ENCODE measurements at regions not wholly inside any gene's neighbourhood (a gene's known extent, or its start where the extent isn't known, plus 50 kb on each side); places are given as distances from the start of the nearest gene placed in this dataset.

GRCh38 chr2:147110962-147111361 is 733.9 kb upstream of the ACVR2A start:
- no peaks in the 10 kb centered on the region for H3F3A ChIP-seq (ENCODE audit: insufficient read depth, low read depth)
- H3K27me3 ChIP-seq (ENCODE audit: insufficient read depth, low read depth) = no peaks in the 10 kb centered on the region
- POLR2A ChIA-PET (ENCODE audit: unreplicated experiment) = no interaction called here
- intact Hi-C loops (cut with micrococcal nuclease; ENCODE audit: unreplicated experiment) = no loop called here
- no peaks in the 10 kb centered on the region for H3K4me1 ChIP-seq (replicated peaks; ENCODE audit: insufficient read depth)
- H3K9me3 ChIP-seq (ENCODE audit: insufficient read depth, low read depth) = no peaks in the 10 kb centered on the region
- H3K27ac ChIP-seq = no peak overlapping the region
- no TSS peak for BruUV-seq (replicated peaks)
- H3K9me2 ChIP-seq (ENCODE audit: insufficient read depth) = no peaks in the 10 kb centered on the region
- H3K4me3 ChIP-seq = no peak overlapping the region
- CTCF ChIA-PET = no interaction called here
- no peaks in the 10 kb centered on the region for H3K36me3 ChIP-seq (ENCODE audit: low read depth)
- H3K79me2 ChIP-seq (ENCODE audit: low read depth) = no peaks in the 10 kb centered on the region
- TF ChIP-seq EZH2 (IDR thresholded peaks at IDR 0.05; ENCODE audit: low read depth) (no peak), CTCF (conservative IDR thresholded peaks at IDR 0.05) (no peak)
- no peak overlapping the region for H3K4me2 ChIP-seq
- H2AFZ ChIP-seq = no peak overlapping the region
- no peaks in the 10 kb centered on the region for H4K20me1 ChIP-seq (ENCODE audit: insufficient read depth)
- DNase-seq = no peak

GRCh38 chr2:147110317-147110716 is 734.5 kb upstream of the ACVR2A start:
- Histone ChIP-seq H3K36me3 (ENCODE audit: low read depth) (no peaks in the 10 kb centered on the region), H3K27me3 (ENCODE audit: insufficient read depth, low read depth) (no peaks in the 10 kb centered on the region), H3K9me3 (ENCODE audit: insufficient read depth, low read depth) (no peaks in the 10 kb centered on the region), H3K4me2 (no peak overlapping the region), H3K79me2 (ENCODE audit: low read depth) (no peaks in the 10 kb centered on the region), H3K4me1 (replicated peaks; ENCODE audit: insufficient read depth) (no peaks in the 10 kb centered on the region), H3K9me2 (ENCODE audit: insufficient read depth) (no peaks in the 10 kb centered on the region), H3K4me3 (no peak overlapping the region), H3F3A (ENCODE audit: insufficient read depth, low read depth) (no peaks in the 10 kb centered on the region), H4K20me1 (ENCODE audit: insufficient read depth) (no peaks in the 10 kb centered on the region), H3K27ac (no peak overlapping the region), H2AFZ (no peak overlapping the region)
- TF ChIP-seq CTCF (conservative IDR thresholded peaks at IDR 0.05) (no peak), EZH2 (IDR thresholded peaks at IDR 0.05; ENCODE audit: low read depth) (no peak)
- no TSS peak for BruUV-seq (replicated peaks)
- DNase-seq = no peak
- intact Hi-C loops (cut with micrococcal nuclease; ENCODE audit: unreplicated experiment) = no loop called here
- ChIA-PET POLR2A (ENCODE audit: unreplicated experiment) (no interaction called here), CTCF (no interaction called here)

GRCh38 chr2:147109291-147109690 is 735.5 kb upstream of the ACVR2A start:
- no peaks in the 10 kb centered on the region for H3K79me2 ChIP-seq (ENCODE audit: low read depth)
- H3K27ac ChIP-seq = no peak overlapping the region
- no peaks in the 10 kb centered on the region for H3F3A ChIP-seq (ENCODE audit: insufficient read depth, low read depth)
- DNase-seq = no peak
- no peak overlapping the region for H3K4me2 ChIP-seq
- H3K9me3 ChIP-seq (ENCODE audit: insufficient read depth, low read depth) = no peaks in the 10 kb centered on the region
- intact Hi-C loops (cut with micrococcal nuclease; ENCODE audit: unreplicated experiment) = loop anchor here (10.0 kb wide), 1 partner anchor 166 kb away; no protein-coding TSS in a partner anchor
- no peaks in the 10 kb centered on the region for H3K36me3 ChIP-seq (ENCODE audit: low read depth)
- ChIA-PET POLR2A (ENCODE audit: unreplicated experiment) (no interaction called here), CTCF (interaction anchor here (0.6 kb wide), 1 partner anchor 184 kb away, joined by 4 read pairs; no protein-coding TSS in a partner anchor)
- no peak for TF ChIP-seq EZH2 (IDR thresholded peaks at IDR 0.05; ENCODE audit: low read depth)
- no peak for TF ChIP-seq CTCF (conservative IDR thresholded peaks at IDR 0.05)
- H3K4me3 ChIP-seq = no peak overlapping the region
- no peaks in the 10 kb centered on the region for H3K4me1 ChIP-seq (replicated peaks; ENCODE audit: insufficient read depth)
- no peak overlapping the region for H2AFZ ChIP-seq
- no TSS peak for BruUV-seq (replicated peaks)
- no peaks in the 10 kb centered on the region for H3K27me3 ChIP-seq (ENCODE audit: insufficient read depth, low read depth)
- H3K9me2 ChIP-seq (ENCODE audit: insufficient read depth) = no peaks in the 10 kb centered on the region
- no peaks in the 10 kb centered on the region for H4K20me1 ChIP-seq (ENCODE audit: insufficient read depth)
